ENCODE measurements at regions not wholly inside any gene's neighbourhood (a gene's known extent, or its start where the extent isn't known, plus 50 kb on each side); places are given as distances from the start of the nearest gene placed in this dataset.

- TF ChIP-seq ZSCAN18 (tag by site-specific recombination; IDR thresholded peaks at IDR 0.05) (no peak), KLF16 (tag by site-specific recombination; IDR thresholded peaks at IDR 0.05) (no peak), HOXA7 (CRISPR knock-in tag; IDR thresholded peaks at IDR 0.05; ENCODE audit: borderline replicate concordance) (no peak)
Measured at GRCh38 chr2:67076239-67076624, 320.9 kb upstream of the ETAA1 start (continued).

- Histone ChIP-seq H3K27ac (ENCODE audit: extremely low read depth, low read depth, low read length) (no peak overlapping the region), H3K4me1 (ENCODE audit: control insufficient read depth, insufficient read depth, low read length) (no peaks in the 10 kb centered on the region), H3K36me3 (ENCODE audit: control insufficient read depth in 2 of 2, insufficient read depth in 1 of 2, low read length in 2 of 2) (no peaks in the 10 kb centered on the region), H3K9me3 (ENCODE audit: control insufficient read depth, insufficient read depth, low read depth, low read length) (no peaks in the 10 kb centered on the region), H3K4me3 (ENCODE audit: low read depth, low read length) (no peak overlapping the region)
- POLR2A ChIA-PET = no interaction called here
- TF ChIP-seq ZBTB49 (tag by site-specific recombination; IDR thresholded peaks at IDR 0.05; ENCODE audit: low read depth) (no peak), SP2 (tag by site-specific recombination; IDR thresholded peaks at IDR 0.05) (no peak), TCF7L2 (IDR thresholded peaks at IDR 0.05; ENCODE audit: borderline replicate concordance, low read depth, low read length) (no peak), PRDM6 (tag by site-specific recombination; IDR thresholded peaks at IDR 0.05) (no peak), ZNF558 (tag by site-specific recombination; IDR thresholded peaks at IDR 0.05) (no peak), ZNF580 (tag by site-specific recombination; IDR thresholded peaks at IDR 0.05) (no peak), ZNF658 (tag by site-specific recombination; IDR thresholded peaks at IDR 0.05) (no peak), ZNF23 (tag by site-specific recombination; IDR thresholded peaks at IDR 0.05; ENCODE audit: borderline replicate concordance) (no peak)
- CTCF ChIA-PET = no interaction called here
Measured at GRCh38 chr2:67079729-67080128, 317.4 kb upstream of the ETAA1 start.

GRCh38 chr2:67082813-67083212, 314.3 kb upstream of the ETAA1 start:
- Histone ChIP-seq H3K9me3 (ENCODE audit: control insufficient read depth, insufficient read depth, low read depth, low read length) (no peaks in the 10 kb centered on the region), H3K36me3 (ENCODE audit: control insufficient read depth in 2 of 2, insufficient read depth in 1 of 2, low read length in 2 of 2) (no peaks in the 10 kb centered on the region), H3K27ac (ENCODE audit: extremely low read depth, low read depth, low read length) (no peak overlapping the region), H3K4me3 (ENCODE audit: low read depth, low read length) (no peak overlapping the region), H3K4me1 (ENCODE audit: control insufficient read depth, insufficient read depth, low read length) (no peaks in the 10 kb centered on the region)
- ChIA-PET CTCF (no interaction called here), POLR2A (no interaction called here)
- TF ChIP-seq ZNF76 (tag by site-specific recombination; IDR thresholded peaks at IDR 0.05; ENCODE audit: borderline replicate concordance, low read depth) (no peak), ZBTB10 (tag by site-specific recombination; IDR thresholded peaks at IDR 0.05) (no peak), ZNF248 (tag by site-specific recombination; IDR thresholded peaks at IDR 0.05) (no peak), TCF7L2 (IDR thresholded peaks at IDR 0.05; ENCODE audit: borderline replicate concordance, low read depth, low read length) (no peak), ZFP41 (tag by site-specific recombination; IDR thresholded peaks at IDR 0.05; ENCODE audit: borderline replicate concordance) (no peak), BCL11B (tag by site-specific recombination; IDR thresholded peaks at IDR 0.05; ENCODE audit: low read depth) (no peak), ZNF555 (tag by site-specific recombination; conservative IDR thresholded peaks at IDR 0.05) (no peak), ZNF335 (tag by site-specific recombination; conservative IDR thresholded peaks at IDR 0.05) (no peak), ZIC2 (tag by site-specific recombination; IDR thresholded peaks at IDR 0.05) (no peak), ZNF366 (tag by site-specific recombination; conservative IDR thresholded peaks at IDR 0.05) (no peak), ZBTB26 (tag by site-specific recombination; optimal IDR thresholded peaks at IDR 0.05) (no peak), ZNF140 (tag by site-specific recombination; IDR thresholded peaks at IDR 0.05) (no peak), IKZF3 (tag by site-specific recombination; IDR thresholded peaks at IDR 0.05) (no peak), ZNF10 (tag by site-specific recombination; IDR thresholded peaks at IDR 0.05) (no peak), ZNF239 (tag by site-specific recombination; IDR thresholded peaks at IDR 0.05) (no peak), GLIS2 (tag by site-specific recombination; IDR thresholded peaks at IDR 0.05) (no peak)
